Glutamatergic neuron (in vitro differentiated cells): ENCODE measurements at regions not wholly inside any gene's neighbourhood (a gene's known extent, or its start where the extent isn't known, plus 50 kb on each side); places are given as distances from the start of the nearest gene placed in this dataset.

Experiments used
- DNase-seq: peaks from one replicate; pipeline ENCODE4 v3.0.0; 2022
- H3K27ac Mint-ChIP-seq: one replicate; pipeline ENCODE4 v1.8.0; 2020; ENCODE audit warnings: mild to moderate bottlenecking, mixed read lengths, inconsistent platforms; ENCODE audit not compliant: unreplicated experiment
- H3K27me3 Mint-ChIP-seq: one replicate; pipeline ENCODE4 v1.8.0; 2020; ENCODE audit warnings: mild to moderate bottlenecking, moderate library complexity, mixed read lengths, inconsistent platforms; ENCODE audit not compliant: unreplicated experiment
- H3K36me3 Mint-ChIP-seq: one replicate; pipeline ENCODE4 v1.8.0; 2020; ENCODE audit warnings: mild to moderate bottlenecking, mixed read lengths, inconsistent platforms; ENCODE audit not compliant: unreplicated experiment
- H3K4me1 Mint-ChIP-seq: one replicate; pipeline ENCODE4 v1.8.0; 2020; ENCODE audit warnings: mild to moderate bottlenecking, low read depth, mixed read lengths, inconsistent platforms; ENCODE audit not compliant: unreplicated experiment
- H3K4me3 Mint-ChIP-seq: one replicate; pipeline ENCODE4 v1.8.0; 2020; ENCODE audit warnings: mild to moderate bottlenecking, mixed read lengths, inconsistent platforms; ENCODE audit not compliant: unreplicated experiment
- H3K9me3 Mint-ChIP-seq: one replicate; pipeline ENCODE4 v1.8.0; 2020; ENCODE audit warnings: mild to moderate bottlenecking, moderate library complexity, mixed read lengths, inconsistent platforms; ENCODE audit not compliant: unreplicated experiment
- TF ChIP-seq, protein P1 (sequence below): fragments of 200-600 bp; sonication (generic); IDR thresholded peaks from one replicate; pipeline ENCODE4 v1.5.0; 2021; ENCODE audit not compliant: partially characterized antibody, unreplicated experiment

GRCh38 chr5:54884195-54884536 is 101.2 kb downstream of the ESM1 start:
- Mint-ChIP-seq H3K27ac (no peak overlapping the region), H3K27me3 (peaks cover 14% of the 10 kb centered on the region)

GRCh38 chr5:54883374-54884194 is 101.8 kb downstream of the ESM1 start:
- Mint-ChIP-seq H3K9me3 (peaks cover 6% of the 10 kb centered on the region), H3K36me3 (peaks cover 21% of the 10 kb centered on the region), H3K27me3 (peaks cover 14% of the 10 kb centered on the region), H3K27ac (no peak overlapping the region), H3K4me3 (peak overlapping the region; percentile 93), H3K4me1 (peaks cover 11% of the 10 kb centered on the region)
- DNase-seq: peak; percentile 39
- TF ChIP-seq, protein P1, sequence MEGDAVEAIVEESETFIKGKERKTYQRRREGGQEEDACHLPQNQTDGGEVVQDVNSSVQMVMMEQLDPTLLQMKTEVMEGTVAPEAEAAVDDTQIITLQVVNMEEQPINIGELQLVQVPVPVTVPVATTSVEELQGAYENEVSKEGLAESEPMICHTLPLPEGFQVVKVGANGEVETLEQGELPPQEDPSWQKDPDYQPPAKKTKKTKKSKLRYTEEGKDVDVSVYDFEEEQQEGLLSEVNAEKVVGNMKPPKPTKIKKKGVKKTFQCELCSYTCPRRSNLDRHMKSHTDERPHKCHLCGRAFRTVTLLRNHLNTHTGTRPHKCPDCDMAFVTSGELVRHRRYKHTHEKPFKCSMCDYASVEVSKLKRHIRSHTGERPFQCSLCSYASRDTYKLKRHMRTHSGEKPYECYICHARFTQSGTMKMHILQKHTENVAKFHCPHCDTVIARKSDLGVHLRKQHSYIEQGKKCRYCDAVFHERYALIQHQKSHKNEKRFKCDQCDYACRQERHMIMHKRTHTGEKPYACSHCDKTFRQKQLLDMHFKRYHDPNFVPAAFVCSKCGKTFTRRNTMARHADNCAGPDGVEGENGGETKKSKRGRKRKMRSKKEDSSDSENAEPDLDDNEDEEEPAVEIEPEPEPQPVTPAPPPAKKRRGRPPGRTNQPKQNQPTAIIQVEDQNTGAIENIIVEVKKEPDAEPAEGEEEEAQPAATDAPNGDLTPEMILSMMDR: no peak

More at GRCh38 chr5:54884195-54884536, 101.2 kb downstream of the ESM1 start:
- H3K4me3 Mint-ChIP-seq: peak overlapping the region; percentile 69
- TF ChIP-seq, protein P1: no peak
- no peak for DNase-seq
- peaks cover 21% of the 10 kb centered on the region for H3K36me3 Mint-ChIP-seq
- peaks cover 11% of the 10 kb centered on the region for H3K4me1 Mint-ChIP-seq
- peaks cover 6% of the 10 kb centered on the region for H3K9me3 Mint-ChIP-seq

GRCh38 chr5:54882841-54883240 is 102.6 kb downstream of the ESM1 start:
- H3K9me3 Mint-ChIP-seq: peaks cover 6% of the 10 kb centered on the region
- peaks cover 11% of the 10 kb centered on the region for H3K4me1 Mint-ChIP-seq
- DNase-seq: no peak
- H3K27me3 Mint-ChIP-seq: peaks cover 14% of the 10 kb centered on the region
- peak overlapping the region; percentile 93 for H3K4me3 Mint-ChIP-seq
- peaks cover 21% of the 10 kb centered on the region for H3K36me3 Mint-ChIP-seq
- TF ChIP-seq, protein P1: no peak
- peak overlapping the region; percentile 75 for H3K27ac Mint-ChIP-seq

GRCh38 chr5:54882101-54882500 is 103.3 kb downstream of the ESM1 start:
- H3K27ac Mint-ChIP-seq: no peak overlapping the region
- no peak for DNase-seq
- H3K36me3 Mint-ChIP-seq: peaks cover 21% of the 10 kb centered on the region
- H3K4me1 Mint-ChIP-seq: peaks cover 11% of the 10 kb centered on the region
- H3K9me3 Mint-ChIP-seq: peaks cover 6% of the 10 kb centered on the region
- peaks cover 14% of the 10 kb centered on the region for H3K27me3 Mint-ChIP-seq
- H3K4me3 Mint-ChIP-seq: no peak overlapping the region
- TF ChIP-seq, protein P1: no peak

GRCh38 chr5:54881286-54882005 is 103.9 kb downstream of the ESM1 start:
- Mint-ChIP-seq H3K4me3 (no peak overlapping the region), H3K27me3 (peaks cover 14% of the 10 kb centered on the region), H3K4me1 (peaks cover 11% of the 10 kb centered on the region), H3K36me3 (peaks cover 21% of the 10 kb centered on the region), H3K27ac (no peak overlapping the region), H3K9me3 (peaks cover 6% of the 10 kb centered on the region)
- DNase-seq: no peak
- TF ChIP-seq, protein P1: no peak
